GM19240 (cell line): ENCODE measurements at regions not wholly inside any gene's neighbourhood (a gene's known extent, or its start where the extent isn't known, plus 50 kb on each side); places are given as distances from the start of the nearest gene placed in this dataset.
"Not testable (repeated sequence)": the region's sequence is repeated elsewhere in the genome, so short reads cannot be mapped to it uniquely, and the experiment has no call there.

Experiments
- DNase-seq: peaks from one replicate; pipeline ENCODE4 v3.0.0; 2011; ENCODE audit warnings: low spot score; ENCODE audit not compliant: insufficient read length

- DNase-seq, result no peak
These were observed 155.1 kb upstream of the TCF4 start for GRCh38 chr18:55743133-55743532.

DNA sequence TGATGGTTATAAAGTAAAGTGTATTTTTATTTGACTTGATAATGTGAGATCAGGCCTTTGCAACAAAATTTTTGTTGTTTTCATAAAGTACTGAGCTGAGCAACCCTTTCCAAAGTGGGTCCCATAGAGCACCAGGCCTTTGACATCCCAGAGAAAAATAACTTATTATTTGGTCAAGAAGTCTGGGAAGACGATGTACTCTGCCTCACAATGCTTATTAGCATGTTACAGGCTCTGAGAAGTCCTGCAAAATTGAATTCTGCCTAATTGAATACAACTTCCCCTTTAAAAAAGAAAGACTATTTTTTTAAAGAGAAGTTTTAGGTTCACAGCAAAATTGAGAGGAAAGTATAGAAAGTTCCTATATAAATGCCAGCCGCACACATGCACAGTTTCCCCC is 151.5 kb upstream of the TCF4 start:
- DNase-seq, result no peak

DNA sequence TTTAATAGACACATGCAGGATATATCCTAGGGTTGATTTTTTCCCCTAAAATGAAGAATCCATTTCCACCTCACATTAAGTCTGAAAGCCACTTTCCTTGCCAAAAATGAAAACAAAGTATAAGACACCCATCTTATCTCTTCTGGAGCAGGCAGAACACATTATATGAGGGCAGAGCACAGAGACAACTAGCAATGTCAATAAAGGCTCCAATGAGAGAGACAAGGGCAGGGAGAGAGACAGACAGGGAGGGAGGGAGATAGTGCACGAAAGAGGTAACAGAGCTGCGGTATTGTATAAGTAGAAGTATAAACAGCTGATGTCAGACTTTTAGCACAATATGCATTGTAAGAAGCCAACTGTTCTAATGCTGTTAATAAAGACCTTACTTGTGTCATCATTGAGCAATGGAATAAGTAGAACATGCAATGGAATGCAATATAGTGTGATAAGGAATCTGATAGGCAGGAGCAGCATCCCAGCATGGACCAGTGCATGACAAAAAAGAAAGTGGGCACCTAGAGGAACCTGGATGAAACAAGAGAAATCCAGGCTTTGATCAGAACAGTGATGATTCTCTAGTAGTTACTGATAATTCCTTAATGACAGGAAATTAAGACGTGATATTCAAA is 150.6 kb upstream of the TCF4 start:
- DNase-seq, result no peak

GRCh38 chr18:55737781-55738468 is 149.9 kb upstream of the TCF4 start:
- no peak for DNase-seq

GRCh38 chr18:55737266-55737665 is 149.3 kb upstream of the TCF4 start:
- no peak for DNase-seq

DNA sequence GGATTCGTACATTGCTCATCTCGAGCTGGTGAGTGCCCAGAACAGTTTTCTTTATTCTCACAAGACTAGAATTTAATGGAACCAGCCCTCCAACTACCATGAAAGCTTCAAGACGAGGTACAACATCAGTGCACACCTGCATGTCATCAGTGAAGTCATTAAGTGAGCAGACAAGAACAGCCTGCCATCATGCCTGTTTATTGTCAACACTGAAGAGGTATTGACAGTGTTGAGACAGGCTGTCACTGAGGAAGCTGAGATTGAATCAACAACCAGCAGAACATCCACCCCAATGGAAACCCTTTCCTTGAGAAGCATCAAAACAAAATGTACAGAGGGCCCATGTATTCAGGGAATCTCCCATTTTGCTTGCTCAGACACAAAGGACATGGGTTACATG is 148.0 kb upstream of the TCF4 start:
- DNase-seq, result no peak

DNA sequence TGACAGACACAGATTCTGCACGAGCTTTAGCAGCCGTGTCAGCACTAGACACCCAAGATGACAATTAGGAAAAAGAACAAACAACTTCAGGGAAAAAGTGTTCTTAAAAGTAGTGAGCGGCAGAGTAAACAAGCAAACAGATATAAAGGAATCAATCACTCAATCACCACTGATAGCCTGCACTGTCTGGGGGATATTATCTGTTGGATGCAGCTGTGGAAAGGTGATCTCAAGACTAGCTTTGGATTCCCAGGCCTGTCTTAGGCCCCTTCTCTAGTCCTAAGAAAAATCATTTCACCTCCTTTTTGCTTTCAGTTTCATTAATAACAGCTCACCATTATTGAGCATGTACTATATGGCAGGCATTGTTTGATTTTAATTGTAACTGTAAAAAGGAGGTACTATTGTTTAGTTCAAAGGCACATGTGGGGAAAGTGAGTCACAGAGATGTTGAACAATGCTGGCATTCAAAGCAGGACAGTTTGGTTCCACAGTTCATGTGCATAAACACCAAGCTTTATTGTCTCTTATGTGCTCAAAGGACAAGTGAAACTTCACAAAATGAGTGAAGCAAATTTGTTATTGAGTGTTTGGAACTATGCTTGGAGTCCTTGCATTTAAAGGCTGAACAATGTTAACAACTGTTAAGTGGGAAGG is 147.3 kb upstream of the TCF4 start:
- no peak for DNase-seq

DNA sequence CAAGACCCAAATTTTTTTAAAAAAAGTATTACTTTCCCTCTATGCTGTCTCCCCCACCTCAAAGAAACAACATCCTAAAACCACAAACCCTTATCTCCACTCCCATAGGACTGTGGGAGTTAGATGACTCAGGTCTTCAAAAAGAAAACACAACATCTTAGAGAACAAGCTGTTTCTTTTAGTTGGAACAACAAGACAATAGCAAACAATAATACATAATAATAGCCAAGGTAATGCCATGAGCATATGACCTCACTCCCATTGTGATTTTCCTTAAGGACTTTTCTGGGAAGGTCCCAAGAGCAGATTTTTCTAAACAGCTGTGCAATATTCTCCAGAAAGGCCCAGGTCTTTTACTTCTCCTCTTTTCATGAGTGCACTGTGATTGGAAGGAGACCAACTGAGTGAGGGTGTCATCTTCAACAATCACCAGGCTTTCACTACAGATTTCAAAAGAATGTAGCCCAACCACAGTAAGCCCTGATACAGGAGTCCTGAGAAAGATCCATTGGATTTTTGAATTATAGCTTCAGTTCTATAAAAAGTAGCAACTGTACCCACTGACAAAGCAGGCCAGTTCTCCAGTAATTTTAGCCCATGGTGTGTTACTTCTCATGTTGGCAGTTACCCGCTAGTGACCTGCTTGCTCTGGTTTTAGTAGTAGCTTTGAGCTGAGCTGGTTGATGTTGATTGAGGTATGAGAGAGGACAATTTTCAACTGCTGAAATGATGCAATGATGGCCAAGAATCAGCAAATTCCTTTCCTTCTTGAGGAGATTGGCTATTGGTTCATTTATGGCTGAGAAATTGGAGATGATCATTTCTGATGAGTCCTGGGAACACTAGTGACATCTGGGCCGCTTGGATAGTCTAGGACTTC is 144.5 kb upstream of the TCF4 start:
- no peak for DNase-seq

DNA sequence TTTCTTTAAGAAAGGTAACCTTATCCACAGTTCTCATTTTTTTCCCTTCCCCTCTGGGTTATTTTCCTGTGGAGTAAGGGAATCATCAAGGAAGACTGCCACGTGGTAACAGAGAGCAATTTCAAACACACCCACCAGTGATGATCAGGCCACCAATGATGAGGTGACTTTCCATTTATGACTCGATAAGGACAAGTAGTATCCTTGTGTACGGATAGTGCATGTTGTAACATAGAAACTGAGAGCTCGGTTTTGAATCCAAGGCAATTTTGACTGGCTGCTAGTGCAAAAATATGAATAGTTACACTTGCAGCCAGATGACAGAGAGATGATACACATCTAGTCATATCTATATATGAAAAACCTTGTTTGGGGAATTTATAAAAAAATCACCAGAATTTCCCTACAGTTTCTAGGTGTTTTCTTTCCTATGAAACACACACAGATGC is 143.6 kb upstream of the TCF4 start:
- no peak for DNase-seq

DNA sequence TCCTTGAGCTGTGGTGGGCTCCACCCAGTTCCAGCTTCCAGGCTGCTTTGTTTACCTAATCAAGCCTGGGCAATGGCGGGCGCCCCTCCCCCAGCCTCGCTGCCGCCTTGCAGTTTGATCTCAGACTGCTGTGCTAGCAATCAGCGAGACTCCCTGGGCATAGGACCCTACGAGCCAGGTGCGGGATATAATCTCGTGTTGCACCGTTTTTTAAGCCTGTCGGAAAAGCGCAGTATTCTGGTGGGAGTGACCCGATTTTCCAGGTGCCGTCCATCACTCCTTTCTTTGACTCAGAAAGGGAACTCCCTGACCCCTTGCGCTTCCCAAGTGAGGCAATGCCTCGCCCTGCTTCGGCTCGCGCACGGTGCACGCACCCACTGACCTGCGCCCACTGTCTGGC is 133.0 kb upstream of the TCF4 start:
- DNase-seq, result not testable (repeated sequence)

DNA sequence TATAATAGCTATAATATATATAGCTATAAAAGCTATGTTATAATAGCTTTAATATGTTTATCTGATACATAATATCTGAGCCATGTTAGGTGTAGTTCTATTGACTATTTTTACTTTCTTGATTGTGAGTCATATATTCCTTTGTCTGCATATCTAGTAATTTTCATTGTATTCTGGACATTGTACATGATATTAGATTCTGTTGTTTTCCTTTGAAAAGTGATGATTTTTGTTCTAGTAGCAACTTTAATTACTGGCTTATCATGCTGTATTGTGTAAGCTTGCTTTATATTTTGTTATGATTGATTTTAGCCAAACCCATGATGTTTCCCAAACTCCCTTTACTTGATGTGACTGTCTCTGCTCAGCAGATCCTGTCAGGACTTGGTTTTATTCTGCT is 125.7 kb upstream of the TCF4 start:
- DNase-seq, result no peak

DNA sequence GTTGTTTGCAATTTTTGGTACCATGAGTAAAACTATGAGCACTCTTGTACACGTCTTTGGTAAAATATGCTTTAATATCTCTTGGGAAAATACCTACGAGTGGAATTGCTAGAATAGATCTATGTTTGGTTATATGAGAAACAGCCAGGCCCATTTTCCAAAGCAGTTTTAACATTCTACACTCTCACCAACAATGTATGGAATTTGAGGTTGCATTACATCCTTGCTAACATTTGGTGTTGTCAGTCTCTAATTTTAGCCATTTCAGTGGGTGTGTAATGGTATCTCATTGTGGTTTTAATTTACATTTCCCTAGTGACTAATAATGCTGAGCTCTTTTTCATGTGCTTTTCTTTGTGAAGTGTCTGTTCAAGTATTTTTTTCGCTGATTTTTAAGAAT is 118.9 kb upstream of the TCF4 start:
- DNase-seq, result no peak

GRCh38 chr18:55699233-55699765 is 111.3 kb upstream of the TCF4 start:
- DNase-seq, result no peak

DNA sequence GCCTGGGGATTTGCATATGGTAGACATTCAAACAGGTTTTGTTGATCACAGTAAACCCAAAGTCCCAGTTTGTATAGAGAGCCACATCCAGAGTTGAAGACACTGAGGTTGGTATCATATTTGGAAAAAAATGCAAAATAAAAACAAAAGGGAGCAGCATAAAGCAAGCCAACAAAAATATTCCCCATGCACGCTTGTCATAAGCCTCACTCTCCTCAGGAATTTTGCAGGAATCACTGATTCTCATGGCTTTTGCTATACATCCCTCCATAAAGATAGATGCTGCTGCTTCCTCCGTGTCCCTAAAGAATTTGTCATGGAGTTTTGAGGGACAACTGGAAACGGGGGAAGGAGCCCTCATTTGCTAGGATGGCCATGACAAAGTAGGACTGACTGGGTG is 108.8 kb upstream of the TCF4 start:
- DNase-seq, result no peak

DNA sequence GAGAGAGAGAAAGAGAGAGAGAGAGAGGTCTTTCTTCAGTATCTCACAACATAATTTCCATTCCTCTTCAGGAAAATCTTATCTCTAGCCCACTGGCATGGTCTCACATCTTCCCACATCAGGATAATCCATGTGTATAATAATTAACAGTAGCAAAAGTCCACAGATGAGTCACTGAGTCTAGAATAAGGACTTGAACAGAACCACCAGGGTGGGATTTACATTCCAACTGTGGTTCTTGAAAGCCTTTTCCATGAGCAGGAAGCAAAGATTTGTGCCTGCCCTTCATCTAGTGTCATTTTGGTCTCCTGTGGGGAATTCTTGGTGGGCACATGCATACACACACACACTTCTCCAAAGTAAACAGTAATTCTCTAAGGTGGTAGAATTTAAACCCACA is 107.1 kb upstream of the TCF4 start:
- DNase-seq, result no peak

DNA sequence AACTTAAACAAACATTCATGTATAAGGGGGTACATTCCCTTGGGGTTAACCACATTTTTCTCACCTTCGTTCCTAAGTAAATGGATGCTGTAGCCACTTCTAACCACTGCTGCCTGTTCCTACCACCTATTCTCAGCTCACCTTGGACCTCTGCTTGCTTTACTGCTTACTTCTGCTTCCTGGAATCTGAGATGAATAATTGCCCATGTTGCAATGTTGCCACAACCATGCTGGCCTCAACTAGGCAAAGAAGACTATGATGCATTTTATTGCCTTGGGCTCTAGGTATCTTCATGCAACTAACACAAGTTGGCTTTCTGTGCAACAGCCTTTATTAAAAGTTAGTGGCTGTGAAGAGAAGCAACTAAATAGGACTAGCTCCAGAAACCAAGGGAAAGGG is 106.3 kb upstream of the TCF4 start:
- no peak for DNase-seq

- DNase-seq, result no peak
These were observed 100.0 kb upstream of the TCF4 start for GRCh38 chr18:55688030-55688429.

DNA sequence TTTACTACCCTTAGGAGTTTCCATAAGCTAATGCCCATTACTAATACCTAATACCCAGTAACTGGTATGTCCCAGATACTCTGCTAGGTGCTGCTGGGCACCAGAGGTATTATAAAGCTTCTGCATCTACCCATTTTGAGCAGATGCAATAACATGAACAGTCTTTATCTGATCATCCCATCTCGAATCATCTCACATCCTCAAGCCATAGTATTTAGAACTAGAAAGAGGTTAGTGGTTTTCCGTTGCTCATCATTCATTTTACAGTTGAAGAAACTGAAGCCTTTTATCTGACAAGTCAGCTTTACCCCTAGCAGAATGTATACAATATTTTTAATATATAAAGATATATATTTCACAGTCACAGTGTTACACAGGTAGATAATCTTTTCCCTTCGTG is 99.1 kb upstream of the TCF4 start:
- no peak for DNase-seq

DNA sequence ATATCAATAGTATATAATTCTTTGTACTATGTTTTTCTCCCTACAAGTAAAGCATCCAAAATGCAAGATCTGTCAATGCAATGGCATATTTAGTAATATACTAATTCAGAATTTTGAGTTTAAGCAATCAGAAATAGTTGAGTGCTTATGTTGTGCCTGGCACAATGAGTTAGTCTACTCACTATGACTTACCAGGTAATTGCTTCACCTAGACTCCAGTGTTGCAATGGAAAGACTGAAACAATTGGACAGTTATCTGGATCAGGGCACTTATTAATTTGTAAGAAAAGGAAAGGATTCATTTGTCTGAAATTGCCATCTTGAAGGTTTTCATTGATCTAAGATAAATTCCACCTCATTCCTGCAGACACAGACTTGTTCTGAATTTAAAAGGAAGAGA is 97.6 kb upstream of the TCF4 start:
- DNase-seq, result no peak

- DNase-seq, result no peak
These were observed 84.8 kb upstream of the TCF4 start for GRCh38 chr18:55672574-55673361.

DNA sequence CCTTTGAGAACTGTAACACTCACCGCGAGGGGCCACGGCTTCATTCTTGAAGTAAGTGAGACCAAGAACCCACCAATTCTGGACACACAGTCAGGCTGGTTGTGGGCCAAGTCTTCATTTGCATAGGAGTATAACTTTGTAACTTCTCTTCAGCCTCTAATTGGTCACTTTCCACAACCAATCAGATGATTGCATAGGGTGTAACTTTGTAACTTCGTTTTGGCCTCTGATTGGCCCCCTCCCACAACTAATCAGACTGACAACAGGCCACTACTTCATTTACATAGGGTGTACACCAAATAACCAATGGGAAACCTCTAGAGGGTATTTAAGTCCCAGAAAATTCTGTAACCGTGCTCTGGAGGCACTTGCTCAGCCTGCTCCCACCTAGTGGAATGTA is 77.5 kb upstream of the TCF4 start:
- no peak for DNase-seq
